ENCODE measurements at regions not wholly inside any gene's neighbourhood (a gene's known extent, or its start where the extent isn't known, plus 50 kb on each side); places are given as distances from the start of the nearest gene placed in this dataset.
"Not testable (repeated sequence)": the region's sequence is repeated elsewhere in the genome, so short reads cannot be mapped to it uniquely, and the experiment has no call there.

GRCh38 chr13:65783383-65783782 is 1446.8 kb downstream of the PCDH9 start:
- no peak for DNase-seq (ENCODE audit: low read depth, low spot score)
- H3K4me3 ChIP-seq (ENCODE audit: low read length) = no peak overlapping the region

- not testable (repeated sequence) for DNase-seq (ENCODE audit: low read depth, low spot score); H3K4me3 ChIP-seq (ENCODE audit: low read length)
These were observed 1458.3 kb downstream of the PCDH9 start for GRCh38 chr13:65771704-65772313.

DNA sequence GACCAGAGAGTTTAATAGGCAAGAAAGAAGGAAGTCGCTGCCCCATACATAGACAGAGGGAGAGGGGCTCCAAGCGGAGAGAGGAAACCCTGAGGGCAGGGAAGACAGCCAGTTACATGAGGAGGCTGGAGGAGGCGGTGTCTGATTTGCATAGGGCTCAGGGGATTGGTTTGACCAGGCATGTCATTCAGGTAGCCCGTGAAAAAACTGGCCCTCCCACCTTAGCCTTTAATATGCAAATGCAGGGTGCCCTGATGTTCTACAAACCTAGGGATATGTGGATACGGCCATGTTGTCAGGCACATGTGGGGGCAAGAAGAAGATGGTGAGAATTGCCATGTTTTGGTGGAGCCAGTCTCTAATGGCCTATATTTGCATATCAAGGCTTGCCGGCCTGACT is 1461.6 kb downstream of the PCDH9 start:
- no peak overlapping the region for H3K4me3 ChIP-seq (ENCODE audit: low read length)
- no peak for DNase-seq (ENCODE audit: low read depth, low spot score)

GRCh38 chr13:65763811-65764210 is 1466.3 kb downstream of the PCDH9 start:
- H3K4me3 ChIP-seq (ENCODE audit: low read length) = no peak overlapping the region
- no peak for DNase-seq (ENCODE audit: low read depth, low spot score)

GRCh38 chr13:65762012-65762411 is 1468.1 kb downstream of the PCDH9 start:
- no peak overlapping the region for H3K4me3 ChIP-seq (ENCODE audit: low read length)
- DNase-seq (ENCODE audit: low read depth, low spot score) = no peak

DNA sequence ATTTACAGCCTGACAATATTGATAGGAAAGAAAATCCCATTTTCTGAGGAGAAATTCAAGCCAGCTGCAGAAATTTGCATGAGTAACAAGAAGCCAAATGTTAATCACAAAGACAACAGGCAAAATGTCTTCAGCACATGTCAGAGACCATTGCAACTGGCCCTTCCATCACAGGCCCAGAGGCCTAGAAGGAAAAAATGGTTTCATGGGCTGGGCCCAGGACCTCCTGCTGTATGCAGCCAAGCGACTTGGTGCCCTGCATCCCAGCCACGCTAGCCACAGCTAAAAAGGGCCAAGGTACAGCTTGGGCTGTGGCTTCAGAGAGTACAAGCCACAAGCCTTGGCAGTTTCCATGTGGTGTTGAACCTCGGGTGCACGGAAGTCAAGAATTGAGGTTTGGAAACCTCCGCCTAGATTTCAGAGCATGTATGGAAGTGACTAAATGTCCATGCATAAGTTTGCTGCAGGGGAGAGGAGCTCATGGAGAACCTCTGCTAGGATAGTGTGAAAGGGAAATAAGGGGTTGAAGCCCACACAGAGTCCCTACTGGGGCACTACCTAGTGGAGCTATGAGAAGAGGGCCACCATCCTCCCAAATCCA is 1474.0 kb downstream of the PCDH9 start:
- no peak for DNase-seq (ENCODE audit: low read depth, low spot score)
- H3K4me3 ChIP-seq (ENCODE audit: low read length) = no peak overlapping the region

DNA sequence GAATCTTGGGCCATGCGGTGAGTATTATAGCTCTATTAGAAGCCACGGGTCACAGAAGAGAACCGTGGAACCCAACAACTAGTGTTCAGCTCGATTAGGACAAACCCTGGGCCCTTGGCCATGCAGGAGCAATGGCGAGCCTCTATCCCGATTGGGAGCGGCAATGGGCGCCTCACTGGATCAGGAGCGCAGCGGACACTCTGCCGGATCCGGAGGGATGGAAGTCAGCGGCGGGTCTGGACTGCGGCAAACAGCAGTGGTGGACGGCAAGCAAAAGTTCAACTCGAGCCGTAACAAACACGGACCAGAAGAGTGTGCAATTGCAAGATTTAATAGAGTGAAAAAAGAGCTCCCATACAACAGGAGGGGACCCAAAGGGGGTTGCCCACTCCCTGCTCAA is 1481.9 kb downstream of the PCDH9 start:
- DNase-seq (ENCODE audit: low read depth, low spot score) = no peak
- no peak overlapping the region for H3K4me3 ChIP-seq (ENCODE audit: low read length)

DNA sequence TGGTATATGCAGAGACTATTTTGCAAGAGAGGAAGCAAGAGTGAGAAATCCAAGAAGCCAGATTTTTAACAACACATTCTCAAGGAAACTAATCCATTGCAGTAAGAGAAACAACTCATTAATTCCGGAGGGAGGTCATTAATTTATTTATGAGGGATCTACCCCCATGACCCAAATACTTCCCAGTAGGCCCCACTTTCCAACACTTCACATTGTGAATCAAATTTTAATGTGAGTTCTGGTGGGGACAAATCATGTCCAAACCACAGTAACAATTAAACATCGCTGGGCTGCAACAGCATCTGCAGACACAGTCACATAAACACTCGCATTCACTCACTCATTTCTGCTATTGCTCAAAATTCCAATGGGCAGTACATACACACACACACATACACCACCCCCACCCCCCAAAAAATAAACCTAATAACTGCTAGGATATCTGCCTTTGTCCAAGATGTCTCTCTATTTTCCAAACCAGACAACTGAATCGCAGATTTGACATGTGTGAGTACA is 1483.7 kb downstream of the PCDH9 start:
- no peak overlapping the region for H3K4me3 ChIP-seq (ENCODE audit: low read length)
- no peak for DNase-seq (ENCODE audit: low read depth, low spot score)

GRCh38 chr13:65744836-65745235 is 1485.3 kb downstream of the PCDH9 start:
- H3K4me3 ChIP-seq (ENCODE audit: low read length) = no peak overlapping the region
- no peak for DNase-seq (ENCODE audit: low read depth, low spot score)

- no peak for DNase-seq (ENCODE audit: low read depth, low spot score)
- H3K4me3 ChIP-seq (ENCODE audit: low read length) = no peak overlapping the region
These were observed 1497.0 kb downstream of the PCDH9 start for GRCh38 chr13:65733110-65733509.

- DNase-seq (ENCODE audit: low read depth, low spot score) = no peak
- H3K4me3 ChIP-seq (ENCODE audit: low read length) = no peak overlapping the region
These were observed 1503.1 kb downstream of the PCDH9 start for GRCh38 chr13:65727070-65727469.

DNA sequence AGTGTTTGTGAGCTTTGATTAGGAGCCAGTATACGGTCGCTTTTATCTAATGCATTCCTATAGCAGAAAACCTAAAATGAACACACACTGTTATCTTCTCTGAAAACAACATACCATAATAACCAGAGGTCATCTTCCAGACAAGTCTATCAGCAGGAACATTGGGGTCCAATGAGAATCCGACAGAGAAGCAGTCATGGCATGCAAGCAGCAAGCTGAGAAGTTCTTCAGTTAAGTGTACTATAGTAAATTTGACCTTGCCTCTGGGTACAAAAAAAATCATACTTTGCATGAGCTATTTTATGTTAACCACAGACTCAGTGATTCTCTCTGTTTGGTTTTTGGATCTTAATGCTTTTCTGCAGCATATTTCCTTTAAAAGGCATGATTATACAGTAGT is 1505.1 kb downstream of the PCDH9 start:
- no peak overlapping the region for H3K4me3 ChIP-seq (ENCODE audit: low read length)
- DNase-seq (ENCODE audit: low read depth, low spot score) = no peak

- DNase-seq (ENCODE audit: low read depth, low spot score) = peak; percentile 32
- H3K4me3 ChIP-seq (ENCODE audit: low read length) = no peak overlapping the region
These were observed 1505.9 kb downstream of the PCDH9 start for GRCh38 chr13:65724226-65724625.

- no peak overlapping the region for H3K4me3 ChIP-seq (ENCODE audit: low read length)
- no peak for DNase-seq (ENCODE audit: low read depth, low spot score)
These were observed 1507.6 kb downstream of the PCDH9 start for GRCh38 chr13:65722506-65722905.

DNA sequence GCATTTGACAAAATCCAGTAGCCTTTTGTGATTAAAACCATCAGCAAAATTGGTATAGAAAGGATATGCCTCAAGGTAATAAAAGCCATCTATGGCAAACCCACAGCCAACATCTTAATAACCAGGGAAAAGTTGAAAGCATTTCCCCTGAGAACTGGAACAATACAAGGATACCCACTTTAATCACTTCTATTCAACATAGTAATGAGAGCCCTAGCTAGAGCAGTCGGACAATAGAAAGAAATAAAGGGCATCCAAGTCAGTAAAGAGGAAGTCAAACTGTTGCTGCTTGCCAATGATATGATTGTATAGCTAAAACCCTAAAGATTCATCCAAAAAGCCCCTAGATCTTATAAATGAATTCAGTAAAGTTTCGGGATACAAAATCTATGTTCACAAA is 1510.3 kb downstream of the PCDH9 start:
- H3K4me3 ChIP-seq (ENCODE audit: low read length) = no peak overlapping the region
- DNase-seq (ENCODE audit: low read depth, low spot score) = no peak

GRCh38 chr13:65710514-65710913 is 1519.6 kb downstream of the PCDH9 start:
- H3K4me3 ChIP-seq (ENCODE audit: low read length) = no peak overlapping the region
- DNase-seq (ENCODE audit: low read depth, low spot score) = no peak

- no peak for DNase-seq (ENCODE audit: low read depth, low spot score)
- H3K4me3 ChIP-seq (ENCODE audit: low read length) = no peak overlapping the region
These were observed 1532.3 kb downstream of the PCDH9 start for GRCh38 chr13:65697843-65698242.

DNA sequence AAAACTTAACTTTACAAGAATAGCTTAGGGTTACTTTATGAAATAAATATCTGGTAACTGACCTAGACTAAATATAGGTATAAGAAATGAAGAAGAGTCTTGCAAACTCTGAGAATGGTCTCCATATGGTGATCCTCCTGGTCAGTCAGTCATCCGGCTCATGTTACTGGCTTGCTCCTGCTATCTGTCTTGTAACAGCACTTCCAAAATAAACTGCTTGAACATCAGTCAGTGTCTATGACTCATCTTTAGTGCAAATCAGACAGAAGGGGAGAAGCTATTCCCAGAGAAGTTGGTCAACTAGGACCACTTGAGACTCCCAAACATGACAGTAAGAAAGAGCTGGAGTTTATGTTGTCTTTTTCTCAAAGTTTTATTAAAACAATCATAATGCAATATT is 1550.9 kb downstream of the PCDH9 start:
- H3K4me3 ChIP-seq (ENCODE audit: low read length) = no peak overlapping the region
- DNase-seq (ENCODE audit: low read depth, low spot score) = no peak

DNA sequence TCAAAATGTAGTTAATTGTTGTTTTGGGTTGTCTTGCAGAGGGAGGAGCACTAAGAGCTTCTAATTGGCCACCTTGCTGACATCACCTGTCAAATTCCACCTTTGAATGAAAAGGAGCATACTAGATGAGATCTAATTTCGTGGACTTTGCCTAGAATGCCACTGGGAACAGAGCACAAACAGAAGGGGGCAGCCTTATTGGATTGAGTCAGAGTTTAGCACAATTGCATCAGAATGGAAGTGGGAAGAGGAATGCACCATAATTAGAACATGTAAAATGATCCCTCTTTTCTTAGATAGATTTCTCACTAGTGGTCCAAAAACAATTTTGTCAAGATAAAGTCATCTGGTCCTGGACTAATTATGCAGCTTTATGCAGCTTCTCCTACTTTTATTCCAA is 1552.2 kb downstream of the PCDH9 start:
- DNase-seq (ENCODE audit: low read depth, low spot score) = no peak
- no peak overlapping the region for H3K4me3 ChIP-seq (ENCODE audit: low read length)

- DNase-seq (ENCODE audit: low read depth, low spot score); H3K4me3 ChIP-seq (ENCODE audit: low read length): not testable (repeated sequence)
These were observed 1554.8 kb downstream of the PCDH9 start for GRCh38 chr13:65675383-65675782.

DNA sequence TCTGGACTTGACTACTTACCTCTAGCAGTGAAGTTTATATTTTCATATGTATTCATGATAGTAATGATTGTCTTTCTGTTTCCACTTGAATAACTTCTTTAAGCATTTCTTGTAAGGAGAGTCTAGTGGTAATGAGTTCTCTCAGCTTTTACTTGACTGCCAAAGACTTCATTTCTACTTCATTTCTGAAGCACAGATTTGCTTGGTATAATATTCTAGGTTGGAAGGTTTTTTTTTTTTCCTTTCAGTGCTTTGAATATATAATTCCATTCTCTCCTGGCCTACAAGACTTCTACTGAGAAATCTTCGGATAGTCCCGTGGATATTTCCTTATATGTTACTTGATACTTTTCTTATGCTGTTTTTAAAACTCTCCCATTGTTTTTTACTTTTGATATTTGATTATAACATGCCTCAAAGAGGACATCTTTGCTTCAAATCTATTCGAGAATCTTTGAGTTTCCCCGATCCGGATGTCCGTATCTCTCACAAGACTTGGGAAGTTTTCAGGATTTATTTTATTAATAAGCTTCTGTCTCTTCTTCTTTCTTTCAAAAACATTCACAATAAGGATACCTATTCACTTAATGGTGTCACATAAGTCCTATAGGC is 1560.0 kb downstream of the PCDH9 start:
- no peak for DNase-seq (ENCODE audit: low read depth, low spot score)
- H3K4me3 ChIP-seq (ENCODE audit: low read length) = no peak overlapping the region

Data from Jurkat, Clone E6-1 (cell line).